Liver (tissue), 8 donors: ENCODE measurements at regions not wholly inside any gene's neighbourhood (a gene's known extent, or its start where the extent isn't known, plus 50 kb on each side); places are given as distances from the start of the nearest gene placed in this dataset.

Source experiments
- DNase-seq: peaks from one replicate; pipeline ENCODE4 v3.0.0-alpha.2; 2017; ENCODE audit warnings: low spot score
- H3K27ac ChIP-seq, 2 donors: one replicate each; pipeline ENCODE4 v1.7.0; 2013; ENCODE audit warnings: inconsistent platforms in 2 of 2, low read length in 2 of 2, control low read depth in 1 of 2, low read depth in 1 of 2, mild to moderate bottlenecking in 1 of 2
- H3K27me3 ChIP-seq, 4 donors: one replicate each; pipeline versions ENCODE4 v1.6.1 to v1.7.0; 2013; ENCODE audit warnings: low read length in 3 of 4, inconsistent platforms in 1 of 4, mild to moderate bottlenecking in 1 of 4, moderate library complexity in 1 of 4; ENCODE audit not compliant: control insufficient read depth in 4 of 4, insufficient read depth in 4 of 4
- H3K36me3 ChIP-seq, 4 donors: one replicate each; pipeline versions ENCODE4 v1.6.1 to v1.7.0; 2013; ENCODE audit warnings: low read length in 3 of 4, mild to moderate bottlenecking in 3 of 4, low read depth in 1 of 4, moderate library complexity in 1 of 4; ENCODE audit not compliant: control insufficient read depth in 4 of 4, insufficient read depth in 3 of 4
- H3K4me1 ChIP-seq, 4 donors: one replicate each; pipeline versions ENCODE4 v1.6.1 to v1.7.0; 2013; ENCODE audit warnings: low read length in 3 of 4, mild to moderate bottlenecking in 3 of 4, moderate library complexity in 1 of 4; ENCODE audit not compliant: control insufficient read depth in 4 of 4, insufficient read depth in 4 of 4
- H3K4me3 ChIP-seq, 3 donors: one replicate each; pipeline versions ENCODE4 v1.6.1 to v1.7.0; 2013; ENCODE audit warnings: low read length in 3 of 3, control low read depth in 1 of 3, low read depth in 1 of 3, mild to moderate bottlenecking in 1 of 3
- H3K9ac ChIP-seq, 2 donors: one replicate each; pipeline ENCODE4 v1.7.0; 2013; ENCODE audit warnings: low read length in 2 of 2, mild to moderate bottlenecking in 2 of 2, moderate library complexity in 2 of 2, control low read depth in 1 of 2, low read depth in 1 of 2
- H3K9me3 ChIP-seq, 4 donors: one replicate each; pipeline versions ENCODE4 v1.6.1 to v1.7.0; 2013; ENCODE audit warnings: low read length in 3 of 4; ENCODE audit not compliant: control insufficient read depth in 4 of 4
- CTCF ChIP-seq: fragments of 150-350 bp; IDR thresholded peaks from 2 replicates; pipeline ENCODE4 v1.5.1; 2017; ENCODE audit warnings: improper control_type of control experiment, low read depth, low read length; ENCODE audit not compliant: missing input control
- EGR1 ChIP-seq, 2 donors: IDR thresholded peaks; 2 replicates each; pipeline ENCODE4 v1.6.1; 2016 to 2018; ENCODE audit warnings: antibody characterized with exemption in 2 of 2, low read depth in 2 of 2
- FOXA1 ChIP-seq: IDR thresholded peaks from 2 replicates; pipeline ENCODE4 v1.6.1; 2016; ENCODE audit warnings: antibody characterized with exemption
- FOXA2 ChIP-seq: IDR thresholded peaks from 2 replicates; pipeline ENCODE4 v1.6.1; 2016; ENCODE audit warnings: antibody characterized with exemption
- GABPA ChIP-seq, 2 donors: IDR thresholded peaks in 1 of 2; conservative IDR thresholded peaks in 1 of 2; 2 replicates each; pipeline ENCODE4 v1.6.1; 2016; ENCODE audit warnings: antibody characterized with exemption in 2 of 2, mild to moderate bottlenecking in 1 of 2, moderate library complexity in 1 of 2
- HNF4A ChIP-seq, 2 donors: conservative IDR thresholded peaks; 2 replicates each; pipeline ENCODE4 v1.6.1; 2016; ENCODE audit warnings: antibody characterized with exemption in 2 of 2, mild to moderate bottlenecking in 2 of 2
- HNF4G ChIP-seq: IDR thresholded peaks from 2 replicates; pipeline ENCODE4 v1.6.1; 2016; ENCODE audit warnings: antibody characterized with exemption
- JUND ChIP-seq, 2 donors: IDR thresholded peaks; 2 replicates each; pipeline ENCODE4 v1.6.1; 2016; ENCODE audit warnings: antibody characterized with exemption in 2 of 2
- NR2F2 ChIP-seq: IDR thresholded peaks from 2 replicates; pipeline ENCODE4 v1.6.1; 2016; ENCODE audit warnings: antibody characterized with exemption
- RAD21 ChIP-seq, 2 donors: IDR thresholded peaks; 2 replicates each; pipeline ENCODE4 v1.6.1; 2016; ENCODE audit warnings: antibody characterized with exemption in 2 of 2, mild to moderate bottlenecking in 2 of 2
- REST ChIP-seq: IDR thresholded peaks from 2 replicates; pipeline ENCODE4 v1.6.1; 2016; ENCODE audit warnings: antibody characterized with exemption, mild to moderate bottlenecking
- SP1 ChIP-seq: IDR thresholded peaks from 2 replicates; pipeline ENCODE4 v1.6.1; 2018; ENCODE audit warnings: antibody characterized with exemption, mild to moderate bottlenecking
- TAF1 ChIP-seq: conservative IDR thresholded peaks from 2 replicates; pipeline ENCODE4 v1.6.1; 2016; ENCODE audit warnings: antibody characterized with exemption, mild to moderate bottlenecking
- ZBTB33 ChIP-seq: IDR thresholded peaks from 2 replicates; pipeline ENCODE4 v1.6.1; 2016; ENCODE audit warnings: antibody characterized with exemption
- WGBS: extraction: QIAGEN DNeasy Blood & Tissue Kit; methylation state at CpG from one replicate; pipeline ENCODE4 v1.1.7; 2013; 5-methylcytosine and 5-hydroxymethylcytosine counted together
- donor health status: healthy.
- donor health status: healthy.
- donor health status: healthy.
- donor health status: healthy.
- donor health status: healthy.

- no peaks in the 10 kb centered on the region for H3K9me3 ChIP-seq
- 82% methylated on average over 2 of the region's 2 CpGs for WGBS
- H3K4me1 ChIP-seq = no peaks in the 10 kb centered on the region
- no peak overlapping the region for H3K4me3 ChIP-seq
- H3K27ac ChIP-seq = no peak overlapping the region
- no peaks in the 10 kb centered on the region for H3K36me3 ChIP-seq
- H3K9ac ChIP-seq = no peak overlapping the region
- TF ChIP-seq NR2F2 = no peak
- TF ChIP-seq RAD21 (IDR thresholded peaks at IDR 0.05) = no peak
- TF ChIP-seq HNF4G = no peak
- no peak for TF ChIP-seq ZBTB33
- no peak for TF ChIP-seq SP1
- no peak for TF ChIP-seq HNF4A (conservative IDR thresholded peaks at IDR 0.05)
- no peak for DNase-seq
- H3K27me3 ChIP-seq = no peaks in the 10 kb centered on the region
Measured at GRCh38 chr5:117662361-117662760, 1087.7 kb upstream of the SEMA6A start.

- no peaks in the 10 kb centered on the region for H3K9me3 ChIP-seq
- no peak overlapping the region for H3K9ac ChIP-seq
- no peak for DNase-seq
- no peak overlapping the region for H3K4me3 ChIP-seq
- TF ChIP-seq GABPA (IDR thresholded peaks at IDR 0.05 in 1 of 2, conservative IDR thresholded peaks at IDR 0.05 in 1 of 2) (no peak), SP1 (no peak), FOXA1 (no peak), HNF4G (no peak), TAF1 (no peak), EGR1 (IDR thresholded peaks at IDR 0.05; ENCODE audit: low read depth in 2 of 2) (no peak)
- no peaks in the 10 kb centered on the region for H3K4me1 ChIP-seq
- no peaks in the 10 kb centered on the region for H3K36me3 ChIP-seq
- H3K27ac ChIP-seq = no peak overlapping the region
- no peaks in the 10 kb centered on the region for H3K27me3 ChIP-seq
- 86% methylated on average over 1 of the region's 1 CpG for WGBS
Measured at GRCh38 chr5:117657541-117657940, 1082.9 kb upstream of the SEMA6A start.

GRCh38 chr5:117652958-117653280 lies 1078.3 kb upstream of the SEMA6A start:
- Histone ChIP-seq H3K27me3 (no peaks in the 10 kb centered on the region), H3K36me3 (no peaks in the 10 kb centered on the region), H3K9me3 (no peaks in the 10 kb centered on the region), H3K9ac (no peak overlapping the region), H3K4me3 (no peak overlapping the region), H3K27ac (no peak overlapping the region), H3K4me1 (no peaks in the 10 kb centered on the region)
- DNase-seq = no peak
- TF ChIP-seq REST (no peak), FOXA2 (no peak), SP1 (no peak), GABPA (IDR thresholded peaks at IDR 0.05 in 1 of 2, conservative IDR thresholded peaks at IDR 0.05 in 1 of 2) (no peak), JUND (IDR thresholded peaks at IDR 0.05) (no peak), HNF4G (no peak), TAF1 (no peak), FOXA1 (no peak), EGR1 (IDR thresholded peaks at IDR 0.05; ENCODE audit: low read depth in 2 of 2) (no peak), CTCF (no peak)
- whole genome bisulfite sequencing = 92% methylated on average over 3 of the region's 3 CpGs
